CD4-positive, alpha-beta memory T cell (primary cell): ENCODE measurements at regions not wholly inside any gene's neighbourhood (a gene's known extent, or its start where the extent isn't known, plus 50 kb on each side); places are given as distances from the start of the nearest gene placed in this dataset.

ENCODE experiments used
- CTCF ChIA-PET: fragments of 350-600 bp; sonication (Branson Sonifier 250); formaldehyde crosslinking; loops from one replicate; lab custom pipeline; 2021; ENCODE audit warnings: inconsistent platforms; ENCODE audit not compliant: partially characterized antibody; lab: Charles Lee
- POLR2A ChIA-PET: fragments of 350-600 bp; sonication (Branson Sonifier 250); formaldehyde crosslinking; loops from one replicate; lab custom pipeline; 2021; ENCODE audit not compliant: partially characterized antibody; lab: Charles Lee
- DNase-seq, 5 donors: peaks; one replicate each; pipeline versions ENCODE4 v3.0.0 to v3.0.0-alpha.2; 2020 to 2022; ENCODE audit warnings: mixed read lengths in 1 of 5
- H3K27ac ChIP-seq: one replicate; pipeline ENCODE4 v1.7.0; 2013; ENCODE audit warnings: low read depth, low read length
- H3K27me3 ChIP-seq: 2 replicates; pipeline ENCODE4 v1.7.0; 2013; ENCODE audit warnings: mild to moderate bottlenecking, low read length, moderate library complexity; ENCODE audit not compliant: insufficient read depth
- H3K36me3 ChIP-seq: 2 replicates; pipeline ENCODE4 v1.7.0; 2013; ENCODE audit warnings: mild to moderate bottlenecking, low read length, moderate library complexity; ENCODE audit not compliant: insufficient read depth
- H3K4me1 ChIP-seq: 2 replicates; pipeline ENCODE4 v1.7.0; 2013; ENCODE audit warnings: mild to moderate bottlenecking, low read length, moderate library complexity; ENCODE audit not compliant: insufficient read depth
- H3K4me3 ChIP-seq, 2 donors: one replicate each; pipeline ENCODE4 v1.7.0; 2013; ENCODE audit warnings: low read length in 2 of 2, mild to moderate bottlenecking in 1 of 2
- H3K9me3 ChIP-seq, 2 donors: one replicate each; pipeline ENCODE4 v1.7.0; 2013; ENCODE audit warnings: low read length in 2 of 2, control low read depth in 1 of 2; ENCODE audit not compliant: control insufficient read depth in 1 of 2
- H3K27ac Mint-ChIP-seq, 7 donors: one replicate each; pipeline ENCODE4 v1.8.0; 2020 to 2021; ENCODE audit warnings: mixed read lengths in 7 of 7, mild to moderate bottlenecking in 6 of 7, inconsistent platforms in 3 of 7, moderate library complexity in 3 of 7
- H3K27me3 Mint-ChIP-seq, 2 donors: one replicate each; pipeline ENCODE4 v1.8.0; 2020 to 2021; ENCODE audit warnings: mixed read lengths in 2 of 2
- H3K36me3 Mint-ChIP-seq, 2 donors: one replicate each; pipeline ENCODE4 v1.8.0; 2020 to 2021; ENCODE audit warnings: mixed read lengths in 2 of 2, inconsistent platforms in 1 of 2, mild to moderate bottlenecking in 1 of 2
- H3K4me1 Mint-ChIP-seq, 4 donors: one replicate each; pipeline ENCODE4 v1.8.0; 2020 to 2021; ENCODE audit warnings: mixed read lengths in 4 of 4, mild to moderate bottlenecking in 1 of 4
- H3K4me3 Mint-ChIP-seq, 8 donors: one replicate each; pipeline ENCODE4 v1.8.0; 2020 to 2021; ENCODE audit warnings: mixed read lengths in 8 of 8, mild to moderate bottlenecking in 7 of 8, moderate library complexity in 6 of 8, inconsistent platforms in 3 of 8
- H3K9me3 Mint-ChIP-seq, 8 donors: one replicate each; pipeline ENCODE4 v1.8.0; 2020 to 2021; ENCODE audit warnings: mixed read lengths in 8 of 8, mild to moderate bottlenecking in 5 of 8, inconsistent platforms in 3 of 8, moderate library complexity in 1 of 8
- intact Hi-C: fragments of 100-400 bp; cut with micrococcal nuclease; formaldehyde crosslinking; loops from one replicate; pipeline ENCODE4 v1.15.1; 2023

GRCh38 chr6:6883011-6883410 lies 224.8 kb upstream of the RREB1 start:
- Mint-ChIP-seq H3K4me3 (no peak overlapping the region), H3K4me1 (no peaks in the 10 kb centered on the region), H3K9me3 (no peaks in the 10 kb centered on the region), H3K27ac (peak overlapping the region in 1 of 7 donors; percentile 53), H3K36me3 (no peaks in the 10 kb centered on the region), H3K27me3 (no peaks in the 10 kb centered on the region)
- H3K36me3 ChIP-seq, result no peaks in the 10 kb centered on the region
- ChIA-PET CTCF (no interaction called here), POLR2A (no interaction called here)
- intact Hi-C loops, result no loop called here
- no peaks in the 10 kb centered on the region for H3K27me3 ChIP-seq
- H3K9me3 ChIP-seq, result no peaks in the 10 kb centered on the region
- H3K4me3 ChIP-seq, result no peak overlapping the region
- no peak overlapping the region for H3K27ac ChIP-seq
- H3K4me1 ChIP-seq, result no peaks in the 10 kb centered on the region
- no peak for DNase-seq

DNA sequence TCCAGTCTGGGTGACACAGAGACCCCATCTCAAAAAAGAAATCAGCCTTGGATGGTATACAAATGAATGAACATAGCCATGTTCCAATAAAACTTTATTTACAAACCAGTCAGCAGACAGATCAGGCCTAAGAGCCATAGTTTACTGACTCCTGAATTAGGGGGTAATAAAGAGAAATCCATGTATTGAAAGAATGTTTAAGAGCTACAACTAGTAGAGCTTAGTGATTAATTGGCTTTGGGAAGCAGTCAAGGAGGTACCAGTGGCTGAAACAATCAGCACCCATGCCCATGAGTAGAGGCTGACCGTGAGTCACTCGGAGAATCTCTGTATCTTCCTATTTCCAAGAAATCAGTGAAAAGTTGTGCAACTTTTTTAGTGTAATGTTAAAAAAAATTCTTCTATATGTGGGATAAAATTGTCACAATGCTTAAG lies 223.6 kb upstream of the RREB1 start:
- no peak overlapping the region for H3K27ac ChIP-seq
- ChIA-PET POLR2A (no interaction called here), CTCF (no interaction called here)
- H3K9me3 ChIP-seq, result no peaks in the 10 kb centered on the region
- Mint-ChIP-seq H3K9me3 (peaks cover 0 to 3% (median 0%) of the 10 kb centered on the region in 8 donors), H3K4me3 (no peak overlapping the region), H3K27ac (no peak overlapping the region), H3K27me3 (no peaks in the 10 kb centered on the region), H3K4me1 (no peaks in the 10 kb centered on the region), H3K36me3 (no peaks in the 10 kb centered on the region)
- no peak for DNase-seq
- intact Hi-C loops, result no loop called here
- no peaks in the 10 kb centered on the region for H3K4me1 ChIP-seq
- no peaks in the 10 kb centered on the region for H3K27me3 ChIP-seq
- no peak overlapping the region for H3K4me3 ChIP-seq
- H3K36me3 ChIP-seq, result no peaks in the 10 kb centered on the region

- Mint-ChIP-seq H3K27me3 (no peaks in the 10 kb centered on the region), H3K4me1 (no peaks in the 10 kb centered on the region), H3K4me3 (no peak overlapping the region), H3K36me3 (no peaks in the 10 kb centered on the region), H3K9me3 (peaks cover 0 to 3% (median 0%) of the 10 kb centered on the region in 8 donors), H3K27ac (peak overlapping the region in 2 of 7 donors; percentile 7 to 29)
- intact Hi-C loops, result no loop called here
- Histone ChIP-seq H3K9me3 (no peaks in the 10 kb centered on the region), H3K4me1 (no peaks in the 10 kb centered on the region), H3K27ac (no peak overlapping the region), H3K27me3 (no peaks in the 10 kb centered on the region), H3K4me3 (no peak overlapping the region), H3K36me3 (no peaks in the 10 kb centered on the region)
- no peak for DNase-seq
- ChIA-PET CTCF (no interaction called here), POLR2A (no interaction called here)
These were observed 222.8 kb upstream of the RREB1 start for GRCh38 chr6:6884916-6885315.

- H3K4me3 ChIP-seq, result no peak overlapping the region
- no peak overlapping the region for H3K27ac Mint-ChIP-seq
- no peaks in the 10 kb centered on the region for H3K4me1 ChIP-seq
- POLR2A ChIA-PET, result no interaction called here
- H3K27me3 ChIP-seq, result no peaks in the 10 kb centered on the region
- CTCF ChIA-PET, result no interaction called here
- intact Hi-C loops, result no loop called here
- DNase-seq, result no peak
- no peak overlapping the region for H3K27ac ChIP-seq
- no peaks in the 10 kb centered on the region for H3K4me1 Mint-ChIP-seq
- no peaks in the 10 kb centered on the region for H3K27me3 Mint-ChIP-seq
- H3K36me3 ChIP-seq, result no peaks in the 10 kb centered on the region
- H3K36me3 Mint-ChIP-seq, result no peaks in the 10 kb centered on the region
- no peaks in the 10 kb centered on the region for H3K9me3 ChIP-seq
- H3K4me3 Mint-ChIP-seq, result no peak overlapping the region
- H3K9me3 Mint-ChIP-seq, result peaks cover 0 to 3% (median 0%) of the 10 kb centered on the region in 8 donors
These were observed 222.1 kb upstream of the RREB1 start for GRCh38 chr6:6885521-6886170.

DNA sequence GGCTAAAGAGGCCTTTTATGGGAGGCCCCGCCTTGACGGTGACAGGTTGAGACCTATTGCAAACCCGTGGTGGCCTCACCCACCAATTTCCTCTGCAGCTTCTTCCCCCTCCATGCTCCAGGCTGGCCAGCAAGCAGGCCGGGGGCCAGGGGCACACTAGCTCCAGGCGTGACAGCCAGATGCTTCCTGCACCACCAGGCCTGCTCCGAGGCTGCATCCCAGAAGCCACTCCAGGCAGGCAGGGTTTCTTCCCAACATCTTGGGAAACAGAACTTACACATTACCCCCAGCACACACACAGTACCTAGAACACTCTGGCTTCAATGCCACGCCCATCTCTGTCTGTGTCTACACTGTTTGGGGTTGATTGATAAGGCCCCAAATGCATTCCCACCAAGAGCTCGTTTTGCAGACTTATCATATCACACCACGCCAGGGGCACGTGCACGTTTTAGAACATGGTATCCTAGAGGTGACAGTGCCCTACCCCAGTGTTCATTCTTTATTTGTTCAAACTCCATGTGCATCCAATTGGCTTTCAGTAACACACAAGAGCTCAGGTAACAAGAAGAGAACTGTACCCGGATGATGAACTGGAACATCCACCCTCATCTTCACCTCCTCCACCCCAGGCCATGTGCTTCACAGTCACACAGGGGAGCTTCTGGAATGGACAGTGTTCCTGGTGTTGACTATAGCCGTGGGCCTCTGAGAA lies 221.4 kb upstream of the RREB1 start:
- H3K36me3 Mint-ChIP-seq, result no peaks in the 10 kb centered on the region
- Histone ChIP-seq H3K4me3 (no peak overlapping the region), H3K4me1 (no peaks in the 10 kb centered on the region), H3K27ac (no peak overlapping the region), H3K9me3 (no peaks in the 10 kb centered on the region), H3K27me3 (no peaks in the 10 kb centered on the region), H3K36me3 (no peaks in the 10 kb centered on the region)
- no peaks in the 10 kb centered on the region for H3K4me1 Mint-ChIP-seq
- peaks cover 0 to 3% (median 0%) of the 10 kb centered on the region in 8 donors for H3K9me3 Mint-ChIP-seq
- intact Hi-C loops, result no loop called here
- POLR2A ChIA-PET, result interaction anchor here (0.5 kb wide), 1 partner anchor 1241 kb away, joined by 3 read pairs; no protein-coding TSS in a partner anchor
- no peaks in the 10 kb centered on the region for H3K27me3 Mint-ChIP-seq
- DNase-seq, result no peak
- H3K27ac Mint-ChIP-seq, result no peak overlapping the region
- CTCF ChIA-PET, result no interaction called here
- H3K4me3 Mint-ChIP-seq, result no peak overlapping the region

GRCh38 chr6:6886886-6887285 lies 220.9 kb upstream of the RREB1 start:
- Mint-ChIP-seq H3K27me3 (peaks cover 0 to 1% of the 10 kb centered on the region in 2 donors), H3K4me1 (no peaks in the 10 kb centered on the region), H3K36me3 (no peaks in the 10 kb centered on the region), H3K27ac (no peak overlapping the region), H3K4me3 (no peak overlapping the region), H3K9me3 (peaks cover 0 to 3% (median 0%) of the 10 kb centered on the region in 8 donors)
- no peak for DNase-seq
- no peak overlapping the region for H3K27ac ChIP-seq
- H3K9me3 ChIP-seq, result no peaks in the 10 kb centered on the region
- intact Hi-C loops, result no loop called here
- H3K4me3 ChIP-seq, result no peak overlapping the region
- H3K4me1 ChIP-seq, result no peaks in the 10 kb centered on the region
- H3K27me3 ChIP-seq, result no peaks in the 10 kb centered on the region
- ChIA-PET POLR2A (interaction anchor here (0.5 to 0.7 kb wide), 2 partner anchors 209 to 1241 kb away, joined by 3 read pairs; no protein-coding TSS in a partner anchor), CTCF (no interaction called here)
- no peaks in the 10 kb centered on the region for H3K36me3 ChIP-seq

DNA sequence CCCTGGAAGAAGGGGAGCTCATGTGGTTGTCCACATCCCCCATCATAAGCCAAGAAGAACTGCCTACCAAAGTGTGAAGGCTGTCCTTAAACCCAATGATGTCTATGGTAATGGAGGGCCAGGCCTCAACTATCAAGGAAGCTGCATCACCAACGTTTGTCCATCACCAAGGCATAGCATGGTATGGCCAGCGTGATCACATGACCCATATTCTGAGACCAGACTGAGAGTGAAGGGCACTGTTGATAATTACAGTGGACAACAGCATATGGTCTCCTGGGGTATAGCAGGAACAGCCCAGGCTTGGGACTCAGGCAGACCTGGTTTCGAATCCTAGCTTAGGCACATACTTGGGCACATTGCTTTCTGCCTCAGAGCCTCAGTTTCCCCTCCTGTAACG lies 218.2 kb upstream of the RREB1 start:
- no peaks in the 10 kb centered on the region for H3K36me3 ChIP-seq
- no peaks in the 10 kb centered on the region for H3K27me3 ChIP-seq
- H3K27me3 Mint-ChIP-seq, result peaks cover 0 to 2% of the 10 kb centered on the region in 2 donors
- ChIA-PET POLR2A (no interaction called here), CTCF (no interaction called here)
- H3K4me1 ChIP-seq, result no peaks in the 10 kb centered on the region
- H3K27ac ChIP-seq, result no peak overlapping the region
- no peak for DNase-seq
- intact Hi-C loops, result no loop called here
- no peaks in the 10 kb centered on the region for H3K36me3 Mint-ChIP-seq
- no peak overlapping the region for H3K27ac Mint-ChIP-seq
- H3K9me3 Mint-ChIP-seq, result peaks cover 0 to 3% (median 0%) of the 10 kb centered on the region in 8 donors
- H3K4me3 Mint-ChIP-seq, result no peak overlapping the region
- H3K9me3 ChIP-seq, result no peaks in the 10 kb centered on the region
- H3K4me1 Mint-ChIP-seq, result no peaks in the 10 kb centered on the region
- H3K4me3 ChIP-seq, result no peak overlapping the region
